Lower leg skin (tissue), 3 donors: ENCODE measurements at regions not wholly inside any gene's neighbourhood (a gene's known extent, or its start where the extent isn't known, plus 50 kb on each side); places are given as distances from the start of the nearest gene placed in this dataset.
"Not testable (repeated sequence)": the region's sequence is repeated elsewhere in the genome, so short reads cannot be mapped to it uniquely, and the experiment has no call there.

Experiments
- DNase-seq, 2 donors: peaks; one replicate each; pipeline ENCODE4 v3.0.0-alpha.2; 2019; ENCODE audit warnings: low spot score in 2 of 2
- H3K4me3 ChIP-seq: fragments of 200-600 bp; sonication (generic); 2 replicates; pipeline ENCODE4 v1.5.1; 2017; ENCODE audit warnings: mild to moderate bottlenecking, low read depth; ENCODE audit not compliant: poor library complexity, severe bottlenecking
- WGBS, 2 donors: methylation state at CpG; one replicate each; pipeline ENCODE4 v1.1.5; 2018; 5-methylcytosine and 5-hydroxymethylcytosine counted together
- intact Hi-C: fragments of 100-400 bp; cut with DNase I; formaldehyde crosslinking; loops from one replicate; pipeline ENCODE4 v1.15.0; 2023; ENCODE audit warnings: low total_unique reads

DNA sequence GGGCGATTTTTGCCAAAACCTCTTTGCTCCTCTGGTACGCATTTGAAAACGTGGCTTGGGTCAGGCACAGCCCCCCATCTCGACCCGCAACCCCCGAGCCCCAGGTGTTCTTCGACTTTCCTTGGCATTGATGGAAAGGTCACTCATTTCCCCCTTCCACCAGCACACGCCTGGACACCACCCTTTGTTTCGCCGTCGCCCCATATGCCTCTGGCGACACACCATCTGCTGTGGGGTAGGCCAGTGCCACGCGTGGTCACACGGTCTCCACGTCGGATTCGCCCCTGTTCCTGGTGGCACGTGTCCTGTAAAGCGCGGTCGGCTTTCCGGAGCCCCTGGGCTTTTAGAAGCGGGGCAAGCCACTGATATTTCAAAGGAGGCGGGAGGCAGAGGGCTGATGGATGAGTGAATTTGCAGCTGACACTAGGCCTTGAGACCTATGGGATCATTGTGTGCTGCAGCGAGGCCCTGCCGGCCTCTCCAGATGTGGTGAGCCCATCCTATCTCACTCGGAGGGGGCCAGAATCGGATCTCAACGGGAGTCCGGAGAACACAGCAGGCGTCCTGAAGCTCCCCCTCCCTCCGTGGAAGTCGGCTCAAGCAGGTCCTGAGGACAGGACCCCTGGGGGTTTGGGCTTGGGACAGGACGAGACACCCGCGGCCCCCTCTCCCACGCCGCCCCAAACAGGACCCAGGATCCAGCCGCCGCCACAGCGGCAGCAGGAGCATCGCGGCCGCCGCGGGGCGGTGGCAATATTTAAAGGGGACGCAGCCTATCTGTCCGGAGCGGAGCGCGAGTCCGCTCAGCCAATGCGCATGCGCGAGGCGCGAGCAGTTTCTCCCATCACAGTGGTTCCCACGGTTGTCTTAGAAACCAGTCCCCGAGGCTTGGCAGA lies 100.0 kb upstream of the FOXD4L5 start:
- H3K4me3 ChIP-seq, intact Hi-C loops: not testable (repeated sequence)
- DNase-seq = peak in 1 of 2 donors; percentile 72
- 50 to 74% methylated on average over 56 to 57 of the region's 61 CpGs for WGBS, 2 donors

DNA sequence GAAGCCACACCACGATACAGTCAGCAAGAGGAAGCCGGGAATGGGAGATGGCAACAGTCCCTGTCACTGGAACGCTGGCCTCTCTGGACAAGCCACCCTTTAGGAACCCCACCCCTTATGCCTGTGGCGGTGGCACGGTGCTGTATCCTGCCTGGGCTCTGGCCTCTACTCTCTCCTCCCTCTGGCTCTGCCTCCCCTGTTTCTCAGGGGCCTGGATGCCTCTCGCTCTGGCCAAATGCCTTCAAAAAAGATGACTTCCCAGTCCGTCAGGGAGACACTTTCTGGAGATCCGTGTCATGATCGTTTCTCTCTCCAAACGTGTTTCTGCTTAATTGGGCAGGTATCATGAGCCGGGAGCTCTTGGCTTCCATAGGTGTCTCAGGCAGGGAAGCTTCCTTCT lies 99.1 kb upstream of the FOXD4L5 start:
- WGBS, 2 donors = 60 to 82% methylated on average over 10 to 11 of the region's 11 CpGs
- intact Hi-C loops, H3K4me3 ChIP-seq: not testable (repeated sequence)
- peak in 1 of 2 donors; percentile 61 for DNase-seq

DNA sequence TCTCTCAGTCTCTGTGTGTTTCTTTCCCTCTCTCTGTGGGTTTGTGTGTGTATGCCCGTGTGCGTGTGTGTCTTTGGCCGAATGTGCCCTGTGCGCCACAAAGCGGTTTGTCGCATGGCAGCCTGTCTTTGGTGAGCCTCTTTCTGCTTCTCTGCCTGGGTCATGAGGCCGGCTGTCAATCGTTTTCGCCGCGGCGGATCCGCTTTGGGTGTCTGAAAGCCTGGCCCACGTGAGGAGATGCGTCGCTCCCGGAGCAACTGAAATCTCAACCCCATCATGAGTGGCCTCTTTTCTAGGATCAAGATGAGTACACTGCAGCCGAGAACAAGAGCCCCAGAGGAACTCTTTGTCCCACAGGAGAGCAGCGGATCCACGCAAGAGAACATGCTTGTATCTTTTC lies 98.6 kb upstream of the FOXD4L5 start:
- intact Hi-C loops = not testable (repeated sequence)
- DNase-seq = peak in 1 of 2 donors; percentile 73
- WGBS, 2 donors = 81 to 90% methylated on average over 20 of the region's 20 CpGs

DNA sequence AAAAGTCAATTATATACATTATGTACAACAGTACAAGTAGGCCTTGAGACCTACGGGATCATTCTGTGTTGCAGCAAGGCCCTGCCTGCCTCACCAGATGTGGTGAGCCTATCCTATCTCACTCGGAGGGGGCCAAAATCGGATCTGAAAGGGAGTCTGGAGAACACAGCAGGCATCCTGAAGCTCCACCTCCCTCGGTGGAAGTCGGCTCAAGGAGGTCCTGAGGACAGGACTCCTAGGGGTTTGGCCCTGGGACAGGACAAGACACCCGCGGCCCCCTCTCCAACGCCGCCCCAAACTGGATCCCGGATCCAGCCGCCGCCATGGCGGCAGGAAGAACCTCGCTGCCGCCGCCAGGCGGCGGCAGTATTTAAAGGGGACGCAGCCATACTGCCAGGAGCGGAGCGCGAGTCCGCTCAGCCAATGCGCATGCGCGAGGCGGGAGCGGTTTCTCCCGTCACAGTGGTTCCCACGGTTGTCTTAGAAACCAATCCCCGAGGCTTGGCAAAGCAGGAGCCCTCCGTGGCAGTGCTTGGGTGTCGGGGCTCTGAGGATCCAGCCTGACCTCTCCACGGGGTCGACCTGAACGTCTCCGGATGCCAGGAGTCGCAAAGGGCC lies 97.8 kb upstream of the FOXD4L5 start:
- intact Hi-C loops, H3K4me3 ChIP-seq: not testable (repeated sequence)
- DNase-seq = peak in 1 of 2 donors; percentile 56
- 60 to 66% methylated on average over 15 to 35 of the region's 38 CpGs for WGBS, 2 donors

More for the DNA sequence above, 98.6 kb upstream of the FOXD4L5 start:
- not testable (repeated sequence) for H3K4me3 ChIP-seq
